Fibroblast of lung (primary cell): ENCODE measurements at regions not wholly inside any gene's neighbourhood (a gene's known extent, or its start where the extent isn't known, plus 50 kb on each side); places are given as distances from the start of the nearest gene placed in this dataset.

ENCODE experiments used
- EZH2 ChIP-seq: IDR thresholded peaks from 2 replicates; pipeline ENCODE4 v1.5.1; 2012; ENCODE audit warnings: low read length, control low read depth, mild to moderate bottlenecking; ENCODE audit errors: missing control alignments
- TF ChIP-seq, protein P1 (sequence below), 2 donors: IDR thresholded peaks in 1 of 2; conservative IDR thresholded peaks in 1 of 2; 1 replicate in 1 of 2; 2 replicates in 1 of 2; pipeline ENCODE4 v1.5.1; 2011 to 2012; ENCODE audit warnings: low read length in 2 of 2, control low read depth in 1 of 2, inconsistent platforms in 1 of 2, low read depth in 1 of 2, mild to moderate bottlenecking in 1 of 2

DNA sequence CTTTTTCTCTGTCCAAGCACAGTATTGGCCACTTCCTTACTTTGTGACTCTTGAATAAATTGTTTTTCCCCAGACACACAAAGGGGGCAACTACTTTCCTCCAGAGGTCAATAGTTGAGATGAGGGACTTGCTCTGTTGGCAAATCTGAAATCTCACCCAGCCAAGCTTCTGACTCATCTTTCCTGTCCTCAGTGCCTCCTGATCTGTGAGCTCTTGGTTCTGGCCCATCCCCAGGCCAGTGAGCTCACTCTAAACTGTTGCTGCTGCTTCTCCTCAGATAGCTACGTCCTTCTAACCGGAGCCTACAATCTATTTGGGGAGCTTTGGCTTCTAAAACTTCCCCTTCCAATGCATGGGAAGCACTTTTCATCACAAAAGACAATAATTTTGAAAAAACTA, 50.0 kb upstream of the NMD3 start:
- TF ChIP-seq EZH2, result no peak
- TF ChIP-seq, protein P1, sequence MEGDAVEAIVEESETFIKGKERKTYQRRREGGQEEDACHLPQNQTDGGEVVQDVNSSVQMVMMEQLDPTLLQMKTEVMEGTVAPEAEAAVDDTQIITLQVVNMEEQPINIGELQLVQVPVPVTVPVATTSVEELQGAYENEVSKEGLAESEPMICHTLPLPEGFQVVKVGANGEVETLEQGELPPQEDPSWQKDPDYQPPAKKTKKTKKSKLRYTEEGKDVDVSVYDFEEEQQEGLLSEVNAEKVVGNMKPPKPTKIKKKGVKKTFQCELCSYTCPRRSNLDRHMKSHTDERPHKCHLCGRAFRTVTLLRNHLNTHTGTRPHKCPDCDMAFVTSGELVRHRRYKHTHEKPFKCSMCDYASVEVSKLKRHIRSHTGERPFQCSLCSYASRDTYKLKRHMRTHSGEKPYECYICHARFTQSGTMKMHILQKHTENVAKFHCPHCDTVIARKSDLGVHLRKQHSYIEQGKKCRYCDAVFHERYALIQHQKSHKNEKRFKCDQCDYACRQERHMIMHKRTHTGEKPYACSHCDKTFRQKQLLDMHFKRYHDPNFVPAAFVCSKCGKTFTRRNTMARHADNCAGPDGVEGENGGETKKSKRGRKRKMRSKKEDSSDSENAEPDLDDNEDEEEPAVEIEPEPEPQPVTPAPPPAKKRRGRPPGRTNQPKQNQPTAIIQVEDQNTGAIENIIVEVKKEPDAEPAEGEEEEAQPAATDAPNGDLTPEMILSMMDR (conservative IDR thresholded peaks at IDR 0.05 in 1 of 2, IDR thresholded peaks at IDR 0.05 in 1 of 2; ENCODE audit: low read depth in 1 of 2, low read length in 2 of 2), result no peak
